GM23248 (cell line): ENCODE measurements at regions not wholly inside any gene's neighbourhood (a gene's known extent, or its start where the extent isn't known, plus 50 kb on each side); places are given as distances from the start of the nearest gene placed in this dataset.

Experiments
- DNase-seq: peaks from one replicate; pipeline ENCODE4 v3.0.0-alpha.2; 2015
- H2AFZ ChIP-seq: fragments of 200-600 bp; sonication (generic); 2 replicates; pipeline ENCODE4 v1.6.1; 2016; ENCODE audit warnings: antibody characterized with exemption
- H3F3A ChIP-seq: fragments of 200-600 bp; sonication (generic); 2 replicates; pipeline ENCODE4 v1.6.1; 2016; ENCODE audit warnings: mild to moderate bottlenecking, antibody characterized with exemption, mixed run types; ENCODE audit not compliant: insufficient read depth
- H3K27ac ChIP-seq: fragments of 200-600 bp; sonication (generic); 2 replicates; pipeline ENCODE4 v1.5.1; 2016; ENCODE audit warnings: mild to moderate bottlenecking
- H3K27me3 ChIP-seq: fragments of 200-600 bp; sonication (generic); replicated peaks from 2 replicates; pipeline ENCODE4 v1.6.1; 2016; ENCODE audit warnings: mild to moderate bottlenecking; ENCODE audit not compliant: insufficient read depth
- H3K36me3 ChIP-seq: fragments of 200-600 bp; sonication (generic); 2 replicates; pipeline ENCODE4 v1.6.1; 2016; ENCODE audit warnings: low read depth, mild to moderate bottlenecking
- H3K4me1 ChIP-seq: fragments of 200-600 bp; sonication (generic); 2 replicates; pipeline ENCODE4 v1.6.1; 2016; ENCODE audit warnings: mild to moderate bottlenecking; ENCODE audit not compliant: insufficient read depth
- H3K4me2 ChIP-seq: fragments of 200-600 bp; sonication (generic); one replicate; pipeline ENCODE4 v1.6.1; 2016; ENCODE audit warnings: mild to moderate bottlenecking; ENCODE audit not compliant: unreplicated experiment
- H3K4me3 ChIP-seq: fragments of 200-600 bp; sonication (generic); 2 replicates; pipeline ENCODE4 v1.5.1; 2016; ENCODE audit warnings: mild to moderate bottlenecking
- H3K79me2 ChIP-seq: fragments of 200-600 bp; sonication (generic); 2 replicates; pipeline ENCODE4 v1.6.1; 2016; ENCODE audit warnings: mild to moderate bottlenecking; ENCODE audit not compliant: insufficient read depth
- H3K9ac ChIP-seq: fragments of 200-600 bp; sonication (generic); 2 replicates; pipeline ENCODE4 v1.6.1; 2016; ENCODE audit warnings: mild to moderate bottlenecking
- H3K9me2 ChIP-seq: fragments of 200-600 bp; sonication (generic); 2 replicates; pipeline ENCODE4 v1.6.1; 2016; ENCODE audit warnings: mixed run types, mild to moderate bottlenecking, moderate library complexity; ENCODE audit not compliant: insufficient read depth
- H3K9me3 ChIP-seq: fragments of 200-600 bp; sonication (generic); one replicate; pipeline ENCODE4 v1.6.1; 2017; ENCODE audit warnings: low read depth
- H4K20me1 ChIP-seq: fragments of 200-600 bp; sonication (generic); 2 replicates; pipeline ENCODE4 v1.6.0; 2016; ENCODE audit not compliant: insufficient read depth
- EZH2 ChIP-seq: fragments of 200-600 bp; sonication (generic); IDR thresholded peaks from 2 replicates; pipeline ENCODE4 v1.6.1; 2018; ENCODE audit warnings: antibody characterized with exemption, mild to moderate bottlenecking; ENCODE audit not compliant: insufficient read depth, poor library complexity, severe bottlenecking
- EZH2phosphoT487 ChIP-seq: fragments of 200-600 bp; sonication (generic); IDR thresholded peaks from 2 replicates; pipeline ENCODE4 v1.6.1; 2018; ENCODE audit warnings: antibody characterized with exemption, moderate library complexity, mild to moderate bottlenecking, low read depth; ENCODE audit not compliant: insufficient read depth
- WGBS, 2 experiments: methylation state at CpG; one replicate each; pipeline ENCODE4 v1.1.6; 2015 to 2017; ENCODE audit warnings: low lambda C conversion rate in 2 of 2, low coverage in 1 of 2; ENCODE audit errors: missing lambda C conversion rate in 2 of 2; 5-methylcytosine and 5-hydroxymethylcytosine counted together
- in situ Hi-C: fragments of 300-500 bp; cut with MboI; formaldehyde crosslinking; loops from 2 replicates; pipeline ENCODE4 v1.15.0; 2020

DNA sequence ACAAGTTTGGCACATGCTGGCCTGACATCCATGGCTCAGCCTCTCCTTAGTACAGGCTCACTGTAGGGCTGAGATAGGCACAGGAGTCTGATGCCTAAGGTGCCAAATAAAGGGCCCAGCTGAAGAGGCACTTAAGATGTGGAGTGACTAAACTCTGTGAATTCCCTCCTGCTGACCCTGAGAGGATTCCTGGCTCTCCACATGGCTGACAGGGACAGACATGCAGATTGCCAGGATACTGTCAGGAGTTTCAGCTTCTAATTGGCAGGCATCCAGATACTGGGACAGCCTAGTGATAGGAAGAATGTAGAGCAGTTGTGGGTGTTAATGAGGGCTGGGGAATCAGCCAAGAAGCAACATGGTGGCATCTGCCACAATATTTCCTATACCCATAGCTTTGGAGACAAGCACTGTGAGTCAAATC lies 558.7 kb downstream of the INSC start:
- TF ChIP-seq EZH2 (no peak), EZH2phosphoT487 (no peak)
- H3K4me3 ChIP-seq, result no peak overlapping the region
- H3K36me3 ChIP-seq, result no peaks in the 10 kb centered on the region
- no peaks in the 10 kb centered on the region for H3K9me2 ChIP-seq
- H3K79me2 ChIP-seq, result no peaks in the 10 kb centered on the region
- H3K4me2 ChIP-seq, result no peak overlapping the region
- no peaks in the 10 kb centered on the region for H3K27me3 ChIP-seq
- no peak overlapping the region for H2AFZ ChIP-seq
- H4K20me1 ChIP-seq, result no peaks in the 10 kb centered on the region
- H3K9ac ChIP-seq, result no peak overlapping the region
- peaks cover 4% of the 10 kb centered on the region for H3K9me3 ChIP-seq
- H3K27ac ChIP-seq, result no peak overlapping the region
- H3F3A ChIP-seq, result no peaks in the 10 kb centered on the region
- H3K4me1 ChIP-seq, result no peaks in the 10 kb centered on the region
- in situ Hi-C loops, result no loop called here
- DNase-seq, result no peak

DNA sequence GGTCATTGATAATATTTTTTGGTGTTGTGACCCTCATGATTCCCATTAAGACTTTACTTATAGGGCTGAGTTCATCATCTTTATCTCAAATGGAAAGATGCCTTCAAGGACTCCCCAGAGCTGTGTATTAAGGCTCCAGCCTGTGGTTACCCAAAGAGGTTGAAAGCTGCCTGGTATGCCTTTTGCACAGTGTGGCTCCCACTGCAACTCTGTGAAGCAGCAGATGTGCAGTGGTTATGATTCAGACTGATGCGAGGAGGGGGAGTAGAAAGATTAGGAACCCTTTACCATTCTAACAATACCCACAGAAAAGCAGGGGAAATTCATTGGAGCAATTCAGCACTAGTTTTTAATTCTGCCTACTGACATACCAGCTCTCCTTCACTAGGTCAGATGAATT lies 560.0 kb downstream of the INSC start:
- no peak for DNase-seq
- WGBS, 2 experiments, result 6 to 17% methylated on average over 1 of the region's 1 CpG
- H3K4me2 ChIP-seq, result no peak overlapping the region

DNA sequence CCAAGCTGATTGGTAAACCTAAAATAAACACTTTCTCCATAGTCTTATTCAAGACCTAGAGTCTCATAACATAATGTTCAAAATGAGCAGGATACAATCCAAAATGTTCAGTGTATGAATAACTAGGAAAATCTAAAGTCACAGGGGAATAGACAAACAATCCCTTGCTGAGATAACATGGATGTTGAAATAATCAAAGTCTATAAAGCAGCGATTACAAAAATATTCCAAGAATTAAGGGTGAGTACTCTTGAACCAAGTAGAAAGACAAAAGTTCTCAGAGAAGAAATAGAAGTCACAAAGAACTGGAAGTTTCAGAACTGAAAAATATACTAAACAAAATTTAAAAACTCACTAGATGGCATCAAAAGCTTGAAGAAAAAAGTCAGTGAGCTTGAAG lies 561.0 kb downstream of the INSC start:
- no peak overlapping the region for H3K4me3 ChIP-seq
- no peaks in the 10 kb centered on the region for H3K79me2 ChIP-seq
- no peaks in the 10 kb centered on the region for H3K36me3 ChIP-seq
- WGBS, 2 experiments, result 28 to 50% methylated on average over 1 of the region's 1 CpG
- in situ Hi-C loops, result no loop called here
- peaks cover 4% of the 10 kb centered on the region for H3K9me3 ChIP-seq
- H3K4me2 ChIP-seq, result no peak overlapping the region
- no peak overlapping the region for H3K27ac ChIP-seq
- H4K20me1 ChIP-seq, result no peaks in the 10 kb centered on the region
- no peaks in the 10 kb centered on the region for H3K27me3 ChIP-seq
- H3K4me1 ChIP-seq, result no peaks in the 10 kb centered on the region
- TF ChIP-seq EZH2phosphoT487 (no peak), EZH2 (no peak)
- H2AFZ ChIP-seq, result no peak overlapping the region
- no peak overlapping the region for H3K9ac ChIP-seq
- no peak for DNase-seq
- H3K9me2 ChIP-seq, result no peaks in the 10 kb centered on the region
- no peaks in the 10 kb centered on the region for H3F3A ChIP-seq

More for the DNA sequence above, 560.0 kb downstream of the INSC start:
- H2AFZ ChIP-seq, result no peak overlapping the region
- H3K36me3 ChIP-seq, result no peaks in the 10 kb centered on the region
- no peaks in the 10 kb centered on the region for H4K20me1 ChIP-seq
- no peaks in the 10 kb centered on the region for H3F3A ChIP-seq
- no peaks in the 10 kb centered on the region for H3K9me2 ChIP-seq
- H3K27me3 ChIP-seq, result no peaks in the 10 kb centered on the region
- H3K9me3 ChIP-seq, result peaks cover 4% of the 10 kb centered on the region
- TF ChIP-seq EZH2phosphoT487, result no peak
- no peak for TF ChIP-seq EZH2
- H3K9ac ChIP-seq, result no peak overlapping the region
- in situ Hi-C loops, result no loop called here
- H3K27ac ChIP-seq, result no peak overlapping the region
- no peak overlapping the region for H3K4me3 ChIP-seq
- H3K4me1 ChIP-seq, result no peaks in the 10 kb centered on the region
- no peaks in the 10 kb centered on the region for H3K79me2 ChIP-seq

DNA sequence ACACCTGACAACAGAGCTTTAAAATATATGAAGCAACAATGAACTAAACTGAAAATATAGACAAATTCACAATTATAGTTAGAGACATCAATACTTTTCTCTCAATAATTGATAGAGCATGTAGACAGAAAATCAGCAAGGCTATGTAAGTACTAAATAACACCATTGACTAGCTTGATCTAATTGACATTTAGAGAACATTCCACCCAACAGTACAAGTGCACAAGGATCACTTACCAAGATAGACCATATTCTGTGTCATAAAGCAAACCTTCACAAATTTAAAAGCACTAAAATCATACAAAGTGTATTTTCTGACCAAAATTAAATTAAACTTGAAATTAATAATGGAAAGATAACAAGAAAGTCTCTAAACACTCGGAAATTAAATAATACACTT lies 562.5 kb downstream of the INSC start:
- H3K79me2 ChIP-seq, result no peaks in the 10 kb centered on the region
- WGBS, 2 experiments, result 0% methylated on average over 1 of the region's 1 CpG
- in situ Hi-C loops, result no loop called here
- no peaks in the 10 kb centered on the region for H3K27me3 ChIP-seq
- TF ChIP-seq EZH2phosphoT487 (no peak), EZH2 (no peak)
- H3K4me3 ChIP-seq, result no peak overlapping the region
- H3K36me3 ChIP-seq, result no peaks in the 10 kb centered on the region
- H3K9me2 ChIP-seq, result no peaks in the 10 kb centered on the region
- no peaks in the 10 kb centered on the region for H4K20me1 ChIP-seq
- no peak overlapping the region for H3K4me2 ChIP-seq
- H3K27ac ChIP-seq, result no peak overlapping the region
- H3K4me1 ChIP-seq, result no peaks in the 10 kb centered on the region
- no peak for DNase-seq
- no peak overlapping the region for H3K9ac ChIP-seq
- no peak overlapping the region for H2AFZ ChIP-seq
- H3K9me3 ChIP-seq, result peaks cover 4% of the 10 kb centered on the region
- H3F3A ChIP-seq, result no peaks in the 10 kb centered on the region

DNA sequence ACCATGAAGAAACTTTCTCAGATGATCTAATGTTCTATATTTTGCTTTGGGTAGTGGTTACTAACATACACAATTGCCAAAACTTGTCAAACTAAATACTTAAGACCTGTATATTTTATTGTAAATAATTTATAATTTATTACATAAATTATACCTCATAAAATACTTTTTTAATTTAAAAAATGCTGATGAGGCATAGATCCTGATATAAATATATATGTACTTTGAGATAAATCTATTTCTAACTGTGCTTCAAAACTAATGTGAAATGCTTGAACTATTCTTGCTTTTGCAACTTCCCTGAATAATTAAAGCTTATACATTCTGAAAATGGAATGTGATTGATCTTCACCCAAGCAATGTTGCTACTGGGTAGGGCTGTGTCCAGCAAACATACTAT lies 568.8 kb downstream of the INSC start:
- Histone ChIP-seq H2AFZ (no peak overlapping the region), H3K36me3 (no peaks in the 10 kb centered on the region), H3K27me3 (no peaks in the 10 kb centered on the region), H3K4me2 (no peak overlapping the region), H3F3A (no peaks in the 10 kb centered on the region), H3K79me2 (no peaks in the 10 kb centered on the region), H3K9me2 (no peaks in the 10 kb centered on the region), H4K20me1 (no peaks in the 10 kb centered on the region), H3K4me1 (no peaks in the 10 kb centered on the region), H3K9ac (no peak overlapping the region), H3K9me3 (no peaks in the 10 kb centered on the region), H3K27ac (no peak overlapping the region), H3K4me3 (no peak overlapping the region)
- TF ChIP-seq EZH2 (no peak), EZH2phosphoT487 (no peak)
- no peak for DNase-seq
- in situ Hi-C loops, result no loop called here
